Tibial nerve (tissue), 4 donors: ENCODE measurements at regions not wholly inside any gene's neighbourhood (a gene's known extent, or its start where the extent isn't known, plus 50 kb on each side); places are given as distances from the start of the nearest gene placed in this dataset.
"Not testable (repeated sequence)": the region's sequence is repeated elsewhere in the genome, so short reads cannot be mapped to it uniquely, and the experiment has no call there.

Experiments used
- DNase-seq, 2 donors: peaks; one replicate each; pipeline ENCODE4 v3.0.0-alpha.2; 2019; ENCODE audit warnings: low spot score in 2 of 2
- H3K27ac ChIP-seq, 4 donors: fragments of 200-600 bp; sonication (generic) in 3 of 4; one replicate each; pipeline ENCODE4 v1.5.1; 2017 to 2019; ENCODE audit warnings: mild to moderate bottlenecking in 1 of 4
- H3K27me3 ChIP-seq, 2 donors: fragments of 200-600 bp; sonication (generic) in 1 of 2; one replicate each; pipeline versions ENCODE4 v1.5.1 to v1.6.0; 2017 to 2019
- H3K36me3 ChIP-seq, 3 donors: fragments of 200-600 bp; sonication (generic); one replicate each; pipeline ENCODE4 v1.5.1; 2018 to 2019
- H3K4me1 ChIP-seq, 4 donors: fragments of 200-600 bp; sonication (generic) in 3 of 4; one replicate each; pipeline ENCODE4 v1.5.1; 2017 to 2019
- H3K4me3 ChIP-seq, 4 donors: fragments of 200-600 bp; sonication (generic) in 3 of 4; one replicate each; pipeline ENCODE4 v1.5.1; 2017 to 2019; ENCODE audit warnings: mild to moderate bottlenecking in 1 of 4, moderate library complexity in 1 of 4
- H3K9me3 ChIP-seq, 4 donors: fragments of 200-600 bp; sonication (generic) in 3 of 4; one replicate each; pipeline ENCODE4 v1.5.1; 2017 to 2019
- CTCF ChIP-seq, 5 experiments: fragments of 200-600 bp in 3 of 5; fragments of 450-650 bp in 2 of 5; sonication (generic) in 3 of 5; IDR thresholded peaks; one replicate each; pipeline ENCODE4 v1.5.1; 2016 to 2019; ENCODE audit warnings: antibody characterized with exemption in 5 of 5, mild to moderate bottlenecking in 3 of 5, moderate library complexity in 2 of 5
- EP300 ChIP-seq, 2 donors: sonication (generic); formaldehyde crosslinking; IDR thresholded peaks; one replicate each; pipeline ENCODE4 v1.6.1; 2017; ENCODE audit warnings: antibody characterized with exemption in 2 of 2, mild to moderate bottlenecking in 1 of 2
- POLR2A ChIP-seq, 2 donors: fragments of 450-650 bp; IDR thresholded peaks; one replicate each; pipeline ENCODE4 v1.6.1; 2017; ENCODE audit warnings: antibody characterized with exemption in 2 of 2, mild to moderate bottlenecking in 2 of 2, moderate library complexity in 2 of 2
- WGBS, 2 donors: methylation state at CpG; one replicate each; pipeline ENCODE4 v1.1.5; 2018; 5-methylcytosine and 5-hydroxymethylcytosine counted together

GRCh38 chr3:178117641-178118040 lies 418.6 kb upstream of the KCNMB2 start:
- H3K4me1 ChIP-seq: no peaks in the 10 kb centered on the region

GRCh38 chr3:178119608-178120295 lies 416.5 kb upstream of the KCNMB2 start:
- not testable (repeated sequence) for H3K27me3 ChIP-seq, H3K4me1 ChIP-seq, H3K4me3 ChIP-seq, H3K36me3 ChIP-seq, H3K9me3 ChIP-seq, DNase-seq
- 90 to 92% methylated on average over 6 of the region's 6 CpGs for WGBS, 2 donors
- peak overlapping the region in 1 of 4 donors; percentile 32 for H3K27ac ChIP-seq

More at GRCh38 chr3:178117641-178118040, 418.6 kb upstream of the KCNMB2 start:
- WGBS, 2 donors: 86 to 100% methylated on average over 3 of the region's 3 CpGs
- Histone ChIP-seq H3K36me3 (no peaks in the 10 kb centered on the region), H3K4me3 (no peak overlapping the region), H3K27me3 (no peaks in the 10 kb centered on the region), H3K9me3 (peaks cover 0 to 3% (median 0%) of the 10 kb centered on the region in 4 donors), H3K27ac (no peak overlapping the region)
- TF ChIP-seq EP300 (IDR thresholded peaks at IDR 0.05) (no peak), CTCF (IDR thresholded peaks at IDR 0.05) (no peak), POLR2A (IDR thresholded peaks at IDR 0.05) (no peak)
- no peak for DNase-seq

- TF ChIP-seq CTCF (IDR thresholded peaks at IDR 0.05) (no peak), POLR2A (IDR thresholded peaks at IDR 0.05) (no peak), EP300 (IDR thresholded peaks at IDR 0.05) (no peak)
- Histone ChIP-seq H3K9me3 (peaks cover 0 to 3% (median 0%) of the 10 kb centered on the region in 4 donors), H3K36me3 (no peaks in the 10 kb centered on the region), H3K27me3 (no peaks in the 10 kb centered on the region), H3K27ac (peak overlapping the region in 1 of 4 donors; percentile 32), H3K4me3 (no peak overlapping the region), H3K4me1 (no peaks in the 10 kb centered on the region)
- DNase-seq: no peak
- 91% methylated on average over 2 of the region's 2 CpGs for WGBS, 2 donors
Observed at GRCh38 chr3:178120367-178120766, 415.9 kb upstream of the KCNMB2 start.

- Histone ChIP-seq H3K4me1 (no peaks in the 10 kb centered on the region), H3K36me3 (no peaks in the 10 kb centered on the region), H3K27me3 (no peaks in the 10 kb centered on the region), H3K27ac (no peak overlapping the region), H3K9me3 (no peaks in the 10 kb centered on the region), H3K4me3 (no peak overlapping the region)
- DNase-seq: no peak
- TF ChIP-seq POLR2A (IDR thresholded peaks at IDR 0.05) (no peak), EP300 (IDR thresholded peaks at IDR 0.05) (no peak), CTCF (IDR thresholded peaks at IDR 0.05) (no peak)
- WGBS, 2 donors: 63 to 69% methylated on average over 1 of the region's 1 CpG
Observed at GRCh38 chr3:178126686-178127085, 409.6 kb upstream of the KCNMB2 start.

- 84 to 88% methylated on average over 11 of the region's 11 CpGs for WGBS, 2 donors
- H3K4me3 ChIP-seq: no peak overlapping the region
- no peaks in the 10 kb centered on the region for H3K36me3 ChIP-seq
- DNase-seq: no peak
- no peak for TF ChIP-seq CTCF (IDR thresholded peaks at IDR 0.05)
- no peak for TF ChIP-seq EP300 (IDR thresholded peaks at IDR 0.05)
- TF ChIP-seq POLR2A (IDR thresholded peaks at IDR 0.05): no peak
- H3K9me3 ChIP-seq: no peaks in the 10 kb centered on the region
- no peaks in the 10 kb centered on the region for H3K4me1 ChIP-seq
- H3K27me3 ChIP-seq: no peaks in the 10 kb centered on the region
- H3K27ac ChIP-seq: no peak overlapping the region
Observed at GRCh38 chr3:178127221-178127620, 409.0 kb upstream of the KCNMB2 start.
